ENCODE measurements at regions not wholly inside any gene's neighbourhood (a gene's known extent, or its start where the extent isn't known, plus 50 kb on each side); places are given as distances from the start of the nearest gene placed in this dataset.

GRCh38 chr15:93859176-93859575 is 372.2 kb upstream of the MCTP2 start:
- Mint-ChIP-seq H3K9me3 (no peaks in the 10 kb centered on the region), H3K4me3 (no peak overlapping the region), H3K27me3 (ENCODE audit: low read depth) (peaks cover 5% of the 10 kb centered on the region), H3K36me3 (ENCODE audit: low read depth) (no peaks in the 10 kb centered on the region), H3K4me1 (ENCODE audit: low read depth) (peaks cover 10% of the 10 kb centered on the region), H3K27ac (no peak overlapping the region)

- no peaks in the 10 kb centered on the region for H3K36me3 Mint-ChIP-seq (ENCODE audit: low read depth)
- H3K4me3 Mint-ChIP-seq: no peak overlapping the region
- H3K4me1 Mint-ChIP-seq (ENCODE audit: low read depth): no peaks in the 10 kb centered on the region
- H3K9me3 Mint-ChIP-seq: no peaks in the 10 kb centered on the region
- H3K27ac Mint-ChIP-seq: no peak overlapping the region
- H3K27me3 Mint-ChIP-seq (ENCODE audit: low read depth): no peaks in the 10 kb centered on the region
Observed at GRCh38 chr15:93855181-93855826, 376.1 kb upstream of the MCTP2 start.

DNA sequence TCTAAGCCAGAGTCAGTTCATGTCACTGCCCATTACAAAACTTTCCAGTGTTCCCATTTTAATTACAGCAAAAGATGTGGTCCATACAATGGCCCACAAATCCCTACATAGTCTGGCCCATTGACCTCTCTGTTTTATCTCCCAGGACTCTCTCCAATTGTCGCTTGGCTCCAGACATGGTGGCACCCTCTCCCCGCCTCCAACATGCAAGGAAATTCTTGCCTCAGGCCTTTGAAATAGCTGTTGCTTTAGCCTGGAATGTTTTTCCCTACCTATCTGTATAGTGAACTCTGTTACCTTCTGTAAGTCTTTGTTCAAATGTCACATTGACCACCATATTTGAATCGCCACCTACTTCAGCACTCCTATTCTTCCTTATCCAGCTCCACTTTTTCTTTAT is 377.3 kb upstream of the MCTP2 start:
- no peaks in the 10 kb centered on the region for H3K4me1 Mint-ChIP-seq (ENCODE audit: low read depth)
- H3K27ac Mint-ChIP-seq: no peak overlapping the region
- H3K4me3 Mint-ChIP-seq: no peak overlapping the region

DNA sequence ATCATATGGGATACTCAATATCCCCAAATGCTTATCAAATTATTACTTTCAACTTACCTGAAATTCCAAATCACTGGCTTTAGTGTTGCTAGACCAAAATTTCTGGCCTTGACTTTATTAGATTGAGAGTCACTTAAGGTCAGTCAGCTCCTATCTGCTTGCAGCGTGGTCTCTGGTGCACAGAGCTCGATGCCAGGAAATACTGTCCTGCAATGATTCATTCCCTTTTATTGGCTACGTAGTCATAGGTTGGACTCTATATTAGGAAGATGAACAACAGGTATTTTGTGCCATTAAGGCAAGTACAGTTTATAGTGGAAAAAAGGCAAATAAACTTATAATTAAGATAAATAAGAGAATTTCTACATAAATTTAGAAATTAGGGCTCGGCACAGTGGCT is 378.6 kb upstream of the MCTP2 start:
- Mint-ChIP-seq H3K4me3 (no peak overlapping the region), H3K27me3 (ENCODE audit: low read depth) (no peaks in the 10 kb centered on the region), H3K27ac (no peak overlapping the region), H3K9me3 (no peaks in the 10 kb centered on the region), H3K4me1 (ENCODE audit: low read depth) (no peaks in the 10 kb centered on the region), H3K36me3 (ENCODE audit: low read depth) (no peaks in the 10 kb centered on the region)

More for the DNA sequence above, 377.3 kb upstream of the MCTP2 start:
- Mint-ChIP-seq H3K36me3 (ENCODE audit: low read depth) (no peaks in the 10 kb centered on the region), H3K9me3 (no peaks in the 10 kb centered on the region), H3K27me3 (ENCODE audit: low read depth) (no peaks in the 10 kb centered on the region)

GRCh38 chr15:93848490-93848889 is 382.9 kb upstream of the MCTP2 start:
- no peaks in the 10 kb centered on the region for H3K27me3 Mint-ChIP-seq (ENCODE audit: low read depth)
- no peak overlapping the region for H3K4me3 Mint-ChIP-seq
- H3K27ac Mint-ChIP-seq: no peak overlapping the region
- H3K36me3 Mint-ChIP-seq (ENCODE audit: low read depth): no peaks in the 10 kb centered on the region
- H3K9me3 Mint-ChIP-seq: no peaks in the 10 kb centered on the region
- no peaks in the 10 kb centered on the region for H3K4me1 Mint-ChIP-seq (ENCODE audit: low read depth)

- Mint-ChIP-seq H3K9me3 (no peaks in the 10 kb centered on the region), H3K4me1 (ENCODE audit: low read depth) (no peaks in the 10 kb centered on the region), H3K27ac (no peak overlapping the region), H3K36me3 (ENCODE audit: low read depth) (no peaks in the 10 kb centered on the region), H3K27me3 (ENCODE audit: low read depth) (no peaks in the 10 kb centered on the region), H3K4me3 (no peak overlapping the region)
Observed at GRCh38 chr15:93848076-93848475, 383.3 kb upstream of the MCTP2 start.

GRCh38 chr15:93846148-93846547 is 385.2 kb upstream of the MCTP2 start:
- no peak overlapping the region for H3K4me3 Mint-ChIP-seq
- no peaks in the 10 kb centered on the region for H3K36me3 Mint-ChIP-seq (ENCODE audit: low read depth)
- H3K27me3 Mint-ChIP-seq (ENCODE audit: low read depth): peaks cover 4% of the 10 kb centered on the region
- H3K27ac Mint-ChIP-seq: no peak overlapping the region
- no peaks in the 10 kb centered on the region for H3K4me1 Mint-ChIP-seq (ENCODE audit: low read depth)
- H3K9me3 Mint-ChIP-seq: no peaks in the 10 kb centered on the region

GRCh38 chr15:93837450-93837849 is 393.9 kb upstream of the MCTP2 start:
- Mint-ChIP-seq H3K4me3 (no peak overlapping the region), H3K36me3 (ENCODE audit: low read depth) (no peaks in the 10 kb centered on the region), H3K27ac (no peak overlapping the region), H3K4me1 (ENCODE audit: low read depth) (no peaks in the 10 kb centered on the region), H3K9me3 (no peaks in the 10 kb centered on the region), H3K27me3 (ENCODE audit: low read depth) (peaks cover 3% of the 10 kb centered on the region)

- H3K4me1 Mint-ChIP-seq (ENCODE audit: low read depth): no peaks in the 10 kb centered on the region
- no peak overlapping the region for H3K27ac Mint-ChIP-seq
- H3K4me3 Mint-ChIP-seq: no peak overlapping the region
- no peaks in the 10 kb centered on the region for H3K36me3 Mint-ChIP-seq (ENCODE audit: low read depth)
- H3K27me3 Mint-ChIP-seq (ENCODE audit: low read depth): no peaks in the 10 kb centered on the region
- H3K9me3 Mint-ChIP-seq: no peaks in the 10 kb centered on the region
Observed at GRCh38 chr15:93835344-93835743, 396.0 kb upstream of the MCTP2 start.

DNA sequence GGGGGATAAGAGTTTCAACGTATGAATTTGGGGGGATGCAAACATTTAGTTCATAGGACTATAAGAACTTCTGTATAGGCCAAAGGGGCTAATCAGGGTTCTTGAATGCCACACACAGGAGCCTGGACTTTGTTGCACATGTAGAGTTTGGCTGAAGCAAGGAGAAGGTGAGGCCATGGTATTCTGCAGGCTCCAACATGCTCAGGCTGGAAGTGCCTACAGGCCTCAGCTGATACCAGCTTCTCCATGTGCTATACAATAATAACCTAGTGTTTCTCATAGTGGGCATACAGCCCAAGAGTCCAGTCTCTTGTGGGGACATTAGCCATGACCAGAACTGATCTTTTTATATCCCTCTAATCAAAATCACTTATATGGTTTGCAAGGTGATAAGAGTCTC is 399.7 kb upstream of the MCTP2 start:
- Mint-ChIP-seq H3K36me3 (ENCODE audit: low read depth) (no peaks in the 10 kb centered on the region), H3K4me1 (ENCODE audit: low read depth) (no peaks in the 10 kb centered on the region), H3K27ac (no peak overlapping the region), H3K4me3 (no peak overlapping the region), H3K27me3 (ENCODE audit: low read depth) (no peaks in the 10 kb centered on the region), H3K9me3 (no peaks in the 10 kb centered on the region)

DNA sequence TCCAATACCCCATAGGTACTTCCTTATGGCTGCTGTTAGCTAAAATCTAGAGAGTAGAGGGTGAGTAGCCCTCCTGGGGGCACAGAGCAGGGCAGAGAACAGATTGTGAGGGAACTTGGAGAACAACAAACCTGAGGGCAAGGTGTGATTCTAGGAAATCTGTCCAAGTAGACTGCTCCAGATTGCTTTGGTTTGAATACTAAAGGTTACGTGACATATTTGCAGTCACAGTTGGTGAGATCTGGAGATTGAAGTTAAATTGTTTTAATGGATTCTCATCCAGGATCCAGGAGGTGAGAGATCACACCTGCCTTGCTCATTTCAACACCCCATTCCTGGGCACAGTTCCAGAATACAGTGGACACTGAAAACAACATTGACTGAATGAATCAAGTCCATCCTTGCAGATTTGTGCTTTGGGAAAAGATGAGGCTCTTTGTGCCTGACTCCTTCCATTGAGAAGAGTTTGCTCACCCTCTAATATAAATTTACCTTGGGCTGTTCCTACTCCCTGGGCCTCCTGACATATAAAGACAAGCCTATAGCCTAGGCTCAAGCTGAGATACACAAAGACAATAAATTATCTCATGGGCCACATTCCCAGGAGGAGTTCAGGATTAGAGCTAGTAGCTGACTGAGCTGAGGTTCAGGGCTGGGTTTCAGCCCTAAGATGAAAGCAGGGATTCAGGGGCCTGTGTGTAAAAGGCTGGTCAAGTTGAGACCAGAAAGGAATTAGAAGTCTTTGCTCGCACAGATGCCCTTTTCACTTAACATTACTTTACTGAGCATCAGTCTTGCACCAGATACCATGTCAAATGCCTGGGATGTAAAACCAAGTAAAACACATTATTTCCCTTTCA is 400.9 kb upstream of the MCTP2 start:
- Mint-ChIP-seq H3K27me3 (ENCODE audit: low read depth) (no peaks in the 10 kb centered on the region), H3K4me3 (no peak overlapping the region), H3K27ac (no peak overlapping the region), H3K4me1 (ENCODE audit: low read depth) (no peaks in the 10 kb centered on the region), H3K36me3 (ENCODE audit: low read depth) (no peaks in the 10 kb centered on the region), H3K9me3 (no peaks in the 10 kb centered on the region)

- Mint-ChIP-seq H3K36me3 (ENCODE audit: low read depth) (no peaks in the 10 kb centered on the region), H3K9me3 (no peaks in the 10 kb centered on the region), H3K4me3 (no peak overlapping the region), H3K4me1 (ENCODE audit: low read depth) (no peaks in the 10 kb centered on the region), H3K27ac (no peak overlapping the region), H3K27me3 (ENCODE audit: low read depth) (no peaks in the 10 kb centered on the region)
Observed at GRCh38 chr15:93829115-93829870, 402.1 kb upstream of the MCTP2 start.

GRCh38 chr15:93826790-93827189 is 404.6 kb upstream of the MCTP2 start:
- Mint-ChIP-seq H3K9me3 (no peaks in the 10 kb centered on the region), H3K36me3 (ENCODE audit: low read depth) (no peaks in the 10 kb centered on the region), H3K4me3 (no peak overlapping the region), H3K27ac (no peak overlapping the region), H3K4me1 (ENCODE audit: low read depth) (no peaks in the 10 kb centered on the region), H3K27me3 (ENCODE audit: low read depth) (no peaks in the 10 kb centered on the region)

DNA sequence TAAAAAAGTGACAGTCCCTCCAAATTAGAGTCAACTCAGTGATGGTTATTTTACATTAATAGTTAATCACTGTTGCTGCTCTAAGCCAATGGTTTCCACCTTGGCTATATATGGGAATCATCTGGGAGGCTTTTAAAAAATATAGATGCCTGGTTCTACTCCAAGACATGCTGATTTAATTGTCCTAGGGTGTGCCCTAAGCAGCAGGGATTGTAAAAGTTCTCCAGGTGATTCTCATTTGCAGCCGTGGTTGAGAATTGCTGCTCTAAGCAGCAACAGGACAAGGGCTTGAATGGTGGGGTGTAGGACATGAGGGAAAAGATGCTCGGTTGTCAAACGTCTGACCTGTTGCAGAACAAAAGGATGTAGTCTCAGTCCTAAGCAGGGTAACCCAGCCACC is 405.1 kb upstream of the MCTP2 start:
- no peaks in the 10 kb centered on the region for H3K36me3 Mint-ChIP-seq (ENCODE audit: low read depth)
- H3K27me3 Mint-ChIP-seq (ENCODE audit: low read depth): no peaks in the 10 kb centered on the region
- no peaks in the 10 kb centered on the region for H3K4me1 Mint-ChIP-seq (ENCODE audit: low read depth)
- H3K27ac Mint-ChIP-seq: no peak overlapping the region
- H3K9me3 Mint-ChIP-seq: no peaks in the 10 kb centered on the region
- H3K4me3 Mint-ChIP-seq: no peak overlapping the region

- Mint-ChIP-seq H3K27ac (no peak overlapping the region), H3K27me3 (ENCODE audit: low read depth) (no peaks in the 10 kb centered on the region), H3K36me3 (ENCODE audit: low read depth) (no peaks in the 10 kb centered on the region), H3K9me3 (no peaks in the 10 kb centered on the region), H3K4me1 (ENCODE audit: low read depth) (no peaks in the 10 kb centered on the region), H3K4me3 (no peak overlapping the region)
Observed at GRCh38 chr15:93825682-93826081, 405.7 kb upstream of the MCTP2 start.
